ENCODE measurements at regions not wholly inside any gene's neighbourhood (a gene's known extent, or its start where the extent isn't known, plus 50 kb on each side); places are given as distances from the start of the nearest gene placed in this dataset.

- TF ChIP-seq EZH2phosphoT487 (IDR thresholded peaks at IDR 0.05; ENCODE audit: borderline replicate concordance, low read length) (no peak), CTCF (IDR thresholded peaks at IDR 0.05; ENCODE audit: low read depth, low read length, poor library complexity, severe bottlenecking) (no peak)
Observed at GRCh38 chr3:18290157-18290556, 135.0 kb downstream of the SATB1 start.
